ENCODE measurements at regions not wholly inside any gene's neighbourhood (a gene's known extent, or its start where the extent isn't known, plus 50 kb on each side); places are given as distances from the start of the nearest gene placed in this dataset.

DNA sequence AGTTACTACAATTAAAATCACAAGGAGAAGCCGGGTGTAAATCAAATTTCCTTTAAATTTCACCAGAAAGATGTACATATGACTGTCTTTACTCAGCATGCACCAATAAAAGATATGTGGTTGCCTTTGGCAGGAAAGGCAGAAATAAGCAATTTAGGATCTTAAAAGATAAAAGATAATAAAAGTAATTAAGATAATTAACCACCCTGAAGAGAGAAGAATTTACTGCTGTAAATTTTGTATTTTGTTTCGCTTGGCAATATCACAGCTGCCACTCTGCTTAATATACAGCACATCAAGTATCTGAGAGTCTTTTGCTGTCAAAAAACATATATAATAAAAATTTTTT is 411.9 kb downstream of the MN1 start:
- no peak overlapping the region for H2BK12ac ChIP-seq (ENCODE audit: low read depth, low read length)
- no peak overlapping the region for H2BK120ac ChIP-seq (replicated peaks; ENCODE audit: low read depth, low read length)
- no peaks in the 10 kb centered on the region for H3K9me3 ChIP-seq (ENCODE audit: insufficient read depth in 2 of 2, low read depth in 1 of 2, low read length in 1 of 2)
- no peak overlapping the region for H3K27ac ChIP-seq (ENCODE audit: low read depth, low read length)
- H3K4me1 ChIP-seq (replicated peaks in 1 of 4; ENCODE audit: control insufficient read depth in 3 of 4, insufficient read depth in 4 of 4, low read length in 3 of 4), result no peaks in the 10 kb centered on the region; a peak in 1 of 7 replicates
- no peaks in the 10 kb centered on the region for H4K20me1 ChIP-seq (replicated peaks in 1 of 2; ENCODE audit: control insufficient read depth in 1 of 2, insufficient read depth in 2 of 2, low read length in 2 of 2)
- H3K36me3 ChIP-seq (ENCODE audit: control insufficient read depth in 2 of 4, insufficient read depth in 4 of 4, low read length in 3 of 4), result no peaks in the 10 kb centered on the region
- H3K4me3 ChIP-seq (ENCODE audit: extremely low read depth in 1 of 4, insufficient read depth in 2 of 4, low read depth in 3 of 4, low read length in 4 of 4), result no peak overlapping the region
- 82% methylated on average over 2 of the region's 2 CpGs; no CpG with 5 or more reads in 1 of the 2 experiments for WGBS, 2 experiments (ENCODE audit: extremely low coverage in 1 of 2, insufficient coverage in 1 of 2, insufficient read length in 1 of 2, insufficient replicate concordance in 2 of 2, low coverage in 1 of 2, low lambda C conversion rate in 2 of 2, missing lambda C conversion rate in 1 of 2)
- no peak overlapping the region for H3K14ac ChIP-seq (ENCODE audit: insufficient read length)
- H2BK15ac ChIP-seq (ENCODE audit: low read length), result no peak overlapping the region
- H2AK5ac ChIP-seq (ENCODE audit: low read depth, low read length), result no peak overlapping the region
- ChIA-PET POLR2A (ENCODE audit: partially characterized antibody) (no interaction called here), CTCF (ENCODE audit: partially characterized antibody) (interaction anchor here (1.4 to 2.0 kb wide), 2 partner anchors 8 to 58 kb away, joined by 4 to 8 read pairs; no protein-coding TSS in a partner anchor)
- no peak overlapping the region for H3K4ac ChIP-seq (replicated peaks; ENCODE audit: insufficient read length, low read depth, low read length)
- DNase-seq (ENCODE audit: low read depth in 1 of 2, low spot score in 2 of 2) (no peak), FAIRE-seq (no peak)
- H4K8ac ChIP-seq (ENCODE audit: extremely low read depth, insufficient read depth, low read length), result no peak overlapping the region
- no peaks in the 10 kb centered on the region for H3K27me3 ChIP-seq (replicated peaks in 1 of 4; ENCODE audit: control insufficient read depth in 3 of 4, extremely low read depth in 1 of 4, insufficient read depth in 3 of 4, low read length in 3 of 4)
- no peak overlapping the region for H3K56ac ChIP-seq (replicated peaks; ENCODE audit: insufficient read length, low read depth, low read length)
- H3K18ac ChIP-seq (ENCODE audit: extremely low read depth, low read length), result no peak overlapping the region
- no peak overlapping the region for H4K91ac ChIP-seq (replicated peaks; ENCODE audit: insufficient read length, low read length)
- no peak overlapping the region for H3K4me2 ChIP-seq (ENCODE audit: insufficient read depth in 1 of 2, low read depth in 2 of 2, low read length in 2 of 2)
- H3K23ac ChIP-seq (ENCODE audit: insufficient read length), result no peak overlapping the region
- TF ChIP-seq, protein P1, sequence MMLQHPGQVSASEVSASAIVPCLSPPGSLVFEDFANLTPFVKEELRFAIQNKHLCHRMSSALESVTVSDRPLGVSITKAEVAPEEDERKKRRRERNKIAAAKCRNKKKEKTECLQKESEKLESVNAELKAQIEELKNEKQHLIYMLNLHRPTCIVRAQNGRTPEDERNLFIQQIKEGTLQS (IDR thresholded peaks at IDR 0.05; ENCODE audit: insufficient read depth, low read depth, low read length), result no peak
- no peak for TF ChIP-seq GABPA (IDR thresholded peaks at IDR 0.05; ENCODE audit: borderline replicate concordance, insufficient read depth, low read length)
- TF ChIP-seq POU5F1 (IDR thresholded peaks at IDR 0.05; ENCODE audit: low read depth, low read length), result no peak
- TF ChIP-seq CBX5 (IDR thresholded peaks at IDR 0.05; ENCODE audit: low read depth, low read length), result no peak
- TF ChIP-seq TCF12 (IDR thresholded peaks at IDR 0.05; ENCODE audit: low read depth, low read length), result no peak
- no peak for TF ChIP-seq ASH2L (IDR thresholded peaks at IDR 0.05; ENCODE audit: low read length)
- no peak for TF ChIP-seq MAFK (IDR thresholded peaks at IDR 0.05; ENCODE audit: low read depth, low read length)
- TF ChIP-seq JUN (IDR thresholded peaks at IDR 0.05; ENCODE audit: low read depth, low read length), result no peak
- TF ChIP-seq CBX8 (IDR thresholded peaks at IDR 0.05; ENCODE audit: borderline replicate concordance, low read depth, low read length), result no peak
- no peak for TF ChIP-seq TAF1 (IDR thresholded peaks at IDR 0.05; ENCODE audit: low read depth, low read length)
- TF ChIP-seq SP1 (IDR thresholded peaks at IDR 0.05; ENCODE audit: low read depth, low read length), result no peak
- TF ChIP-seq RFX5 (IDR thresholded peaks at IDR 0.05; ENCODE audit: borderline replicate concordance, low read depth, low read length), result no peak
- no peak overlapping the region for H2AFZ ChIP-seq (ENCODE audit: low read length)
- H4K5ac ChIP-seq (ENCODE audit: insufficient read length, low read depth, low read length), result no peak overlapping the region
- no peak overlapping the region for H2BK20ac ChIP-seq (ENCODE audit: low read length)
- H3K9ac ChIP-seq (replicated peaks in 1 of 4; ENCODE audit: extremely low read depth in 1 of 4, low read depth in 3 of 4, low read length in 3 of 4), result no peak overlapping the region
- H2BK5ac ChIP-seq (ENCODE audit: low read depth, low read length), result no peak overlapping the region
- peaks cover 3% of the 10 kb centered on the region; the same call in 1 of the 2 replicates for H3K23me2 ChIP-seq (ENCODE audit: low read depth, low read length)
- no peaks in the 10 kb centered on the region for H3K79me1 ChIP-seq (ENCODE audit: low read depth, low read length)
- no peaks in the 10 kb centered on the region for H3K79me2 ChIP-seq (ENCODE audit: control insufficient read depth in 1 of 2, insufficient read depth in 2 of 2, low read length in 2 of 2)

All from H1 (cell line).